Kidney (tissue), 13 donors: ENCODE measurements at regions not wholly inside any gene's neighbourhood (a gene's known extent, or its start where the extent isn't known, plus 50 kb on each side); places are given as distances from the start of the nearest gene placed in this dataset.

Experiments used
- DNase-seq, 5 donors: peaks; one replicate each; pipeline ENCODE4 v3.0.0-alpha.2; 2013 to 2020
- FAIRE-seq: peaks from 2 replicates; lab custom pipeline; 2012; peaks lifted over from hg19 to GRCh38; lab: Jason Lieb, UNC
- H3K27ac ChIP-seq, 2 donors: one replicate each; pipeline ENCODE4 v1.7.0; 2013; ENCODE audit warnings: low read depth in 2 of 2, low read length in 2 of 2, inconsistent platforms in 1 of 2
- H3K27me3 ChIP-seq: one replicate; pipeline ENCODE4 v1.7.1; 2013; ENCODE audit warnings: low read length, inconsistent platforms; ENCODE audit not compliant: control insufficient read depth, insufficient read depth
- H3K36me3 ChIP-seq, 3 donors: one replicate each; pipeline versions ENCODE4 v1.7.0 to v1.7.1; 2013; ENCODE audit warnings: low read length in 3 of 3, control low read depth in 1 of 3, inconsistent platforms in 1 of 3; ENCODE audit not compliant: insufficient read depth in 3 of 3, control insufficient read depth in 2 of 3
- H3K4me1 ChIP-seq, 3 donors: one replicate each; pipeline versions ENCODE4 v1.7.0 to v1.7.1; 2013; ENCODE audit warnings: low read length in 3 of 3, inconsistent platforms in 1 of 3, low read depth in 1 of 3; ENCODE audit not compliant: control insufficient read depth in 2 of 3, insufficient read depth in 2 of 3
- H3K4me3 ChIP-seq, 3 donors: one replicate each; pipeline versions ENCODE4 v1.7.0 to v1.8.1; 2013; ENCODE audit warnings: low read length in 3 of 3, control low read depth in 1 of 3, inconsistent platforms in 1 of 3
- H3K9ac ChIP-seq, 3 donors: one replicate each; pipeline versions ENCODE4 v1.7.0 to v1.7.1; 2013; ENCODE audit warnings: low read length in 3 of 3, control low read depth in 1 of 3, inconsistent platforms in 1 of 3
- H3K9me3 ChIP-seq, 3 donors: one replicate each; pipeline versions ENCODE4 v1.7.0 to v1.7.1; 2013; ENCODE audit warnings: low read length in 3 of 3, control low read depth in 1 of 3, inconsistent platforms in 1 of 3; ENCODE audit not compliant: control insufficient read depth in 2 of 3, insufficient read depth in 1 of 3
- intact Hi-C: fragments of 100-400 bp; cut with DNase I; formaldehyde crosslinking; loops from one replicate; pipeline ENCODE4 v1.11.1; 2022
- TF ChIP-seq, protein P1 (sequence below): IDR thresholded peaks from 3 replicates; pipeline ENCODE4 v1.5.1; 2012; ENCODE audit warnings: mild to moderate bottlenecking, moderate library complexity, borderline replicate concordance; ENCODE audit not compliant: insufficient read depth; ENCODE audit errors: extremely low read depth
- donor health status: control.
- donor health status: control.
- donor health status: control.
- donor health status: control.
- donor health status: control.
- donor health status: DM: yes; HTN: yes; CAD: no.
- donor health status: Normal renal cell carcinoma (clear cell type).

DNA sequence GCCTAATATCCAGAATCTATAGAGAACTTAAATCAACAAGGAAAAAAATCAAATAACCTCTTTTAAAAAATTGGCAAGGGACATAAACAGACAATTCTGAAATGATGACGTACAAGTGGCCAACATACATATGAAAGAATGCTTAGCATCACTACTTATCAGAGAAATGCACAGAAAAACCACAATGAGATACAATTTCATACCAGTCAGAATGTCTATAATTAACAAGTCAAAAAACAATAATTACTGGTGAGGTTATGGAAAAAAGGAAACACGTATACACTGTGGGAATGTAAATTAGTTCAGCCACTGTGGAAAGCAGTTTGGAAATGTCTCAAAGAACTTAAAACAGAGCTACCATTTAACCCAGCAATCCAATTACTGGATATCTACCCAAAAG, 1192.0 kb downstream of the CDH12 start:
- H3K4me3 ChIP-seq = no peak overlapping the region
- FAIRE-seq = no peak
- no peaks in the 10 kb centered on the region for H3K27me3 ChIP-seq
- H3K9me3 ChIP-seq = peaks cover 0 to 3% (median 2%) of the 10 kb centered on the region in 3 donors
- no peaks in the 10 kb centered on the region for H3K4me1 ChIP-seq
- intact Hi-C loops = no loop called here
- H3K36me3 ChIP-seq = no peaks in the 10 kb centered on the region
- TF ChIP-seq, protein P1, sequence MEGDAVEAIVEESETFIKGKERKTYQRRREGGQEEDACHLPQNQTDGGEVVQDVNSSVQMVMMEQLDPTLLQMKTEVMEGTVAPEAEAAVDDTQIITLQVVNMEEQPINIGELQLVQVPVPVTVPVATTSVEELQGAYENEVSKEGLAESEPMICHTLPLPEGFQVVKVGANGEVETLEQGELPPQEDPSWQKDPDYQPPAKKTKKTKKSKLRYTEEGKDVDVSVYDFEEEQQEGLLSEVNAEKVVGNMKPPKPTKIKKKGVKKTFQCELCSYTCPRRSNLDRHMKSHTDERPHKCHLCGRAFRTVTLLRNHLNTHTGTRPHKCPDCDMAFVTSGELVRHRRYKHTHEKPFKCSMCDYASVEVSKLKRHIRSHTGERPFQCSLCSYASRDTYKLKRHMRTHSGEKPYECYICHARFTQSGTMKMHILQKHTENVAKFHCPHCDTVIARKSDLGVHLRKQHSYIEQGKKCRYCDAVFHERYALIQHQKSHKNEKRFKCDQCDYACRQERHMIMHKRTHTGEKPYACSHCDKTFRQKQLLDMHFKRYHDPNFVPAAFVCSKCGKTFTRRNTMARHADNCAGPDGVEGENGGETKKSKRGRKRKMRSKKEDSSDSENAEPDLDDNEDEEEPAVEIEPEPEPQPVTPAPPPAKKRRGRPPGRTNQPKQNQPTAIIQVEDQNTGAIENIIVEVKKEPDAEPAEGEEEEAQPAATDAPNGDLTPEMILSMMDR = no peak
- no peak for DNase-seq
- no peak overlapping the region for H3K9ac ChIP-seq
- no peak overlapping the region for H3K27ac ChIP-seq

- H3K36me3 ChIP-seq = no peaks in the 10 kb centered on the region
- H3K27me3 ChIP-seq = no peaks in the 10 kb centered on the region
- H3K4me3 ChIP-seq = no peak overlapping the region
- intact Hi-C loops = no loop called here
- TF ChIP-seq, protein P1 = no peak
- H3K9me3 ChIP-seq = no peaks in the 10 kb centered on the region
- H3K27ac ChIP-seq = no peak overlapping the region
- no peak overlapping the region for H3K9ac ChIP-seq
- H3K4me1 ChIP-seq = no peaks in the 10 kb centered on the region
- DNase-seq (peak in 3 of 5 donors; percentile 73 to 83 (median 83)), FAIRE-seq (no peak)
These were observed 1198.6 kb downstream of the CDH12 start for GRCh38 chr5:21654556-21654955.

DNA sequence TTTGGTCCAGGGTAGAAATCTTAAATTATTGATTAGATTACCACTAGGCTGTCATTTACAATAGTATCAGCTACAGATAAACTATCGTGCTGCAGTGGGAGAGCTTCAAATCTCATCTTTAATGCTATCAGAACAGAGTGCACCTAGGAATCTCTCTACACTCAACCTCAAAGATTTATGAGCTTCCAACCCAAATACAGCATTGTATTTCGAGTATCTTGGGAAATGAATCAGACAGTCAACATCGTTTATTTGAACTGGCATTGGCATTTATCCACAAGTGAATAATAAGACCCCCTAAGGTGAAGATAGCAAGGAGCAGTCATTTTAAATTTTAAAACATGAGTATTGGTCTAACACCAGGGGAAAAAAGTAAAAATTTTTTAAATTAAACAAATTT, 1203.2 kb downstream of the CDH12 start:
- no peaks in the 10 kb centered on the region for H3K27me3 ChIP-seq
- H3K9ac ChIP-seq = no peak overlapping the region
- H3K27ac ChIP-seq = no peak overlapping the region
- H3K9me3 ChIP-seq = no peaks in the 10 kb centered on the region
- FAIRE-seq (no peak), DNase-seq (no peak)
- TF ChIP-seq, protein P1 = no peak
- no peak overlapping the region for H3K4me3 ChIP-seq
- no peaks in the 10 kb centered on the region for H3K4me1 ChIP-seq
- intact Hi-C loops = no loop called here
- no peaks in the 10 kb centered on the region for H3K36me3 ChIP-seq

- no peak for DNase-seq
- Histone ChIP-seq H3K9ac (no peak overlapping the region), H3K4me1 (no peaks in the 10 kb centered on the region), H3K27me3 (no peaks in the 10 kb centered on the region), H3K9me3 (no peaks in the 10 kb centered on the region), H3K36me3 (no peaks in the 10 kb centered on the region), H3K27ac (no peak overlapping the region), H3K4me3 (no peak overlapping the region)
- intact Hi-C loops = no loop called here
- TF ChIP-seq, protein P1 = no peak
- FAIRE-seq = no peak
These were observed 1206.7 kb downstream of the CDH12 start for GRCh38 chr5:21646469-21646868.
